HL-60 (cell line): ENCODE measurements at regions not wholly inside any gene's neighbourhood (a gene's known extent, or its start where the extent isn't known, plus 50 kb on each side); places are given as distances from the start of the nearest gene placed in this dataset.

Source experiments
- CTCF ChIP-seq: IDR thresholded peaks from one replicate; pipeline ENCODE4 v1.5.1; 2011; ENCODE audit warnings: low read length, control low read depth, inconsistent platforms; ENCODE audit not compliant: insufficient read depth
- POLR2AphosphoS5 ChIP-seq: IDR thresholded peaks from 2 replicates; pipeline ENCODE4 v1.6.1; 2012; ENCODE audit warnings: low read depth

GRCh38 chr11:120010775-120011174, 127.1 kb downstream of the TRIM29 start:
- TF ChIP-seq CTCF = no peak
- TF ChIP-seq POLR2AphosphoS5 = no peak
